ENCODE measurements at regions not wholly inside any gene's neighbourhood (a gene's known extent, or its start where the extent isn't known, plus 50 kb on each side); places are given as distances from the start of the nearest gene placed in this dataset.
"Not testable (repeated sequence)": the region's sequence is repeated elsewhere in the genome, so short reads cannot be mapped to it uniquely, and the experiment has no call there.

- H3K9me3 ChIP-seq: no peaks in the 10 kb centered on the region
- no peak for TF ChIP-seq POLR2A (IDR thresholded peaks at IDR 0.05)
- no peak for TF ChIP-seq CTCF (IDR thresholded peaks at IDR 0.05)
- WGBS, 2 donors: 60 to 71% methylated on average over 5 of the region's 5 CpGs
- H3K36me3 ChIP-seq: no peaks in the 10 kb centered on the region
- H3K27ac ChIP-seq: no peak overlapping the region
- H3K27me3 ChIP-seq: no peaks in the 10 kb centered on the region
- H3K4me1 ChIP-seq: no peaks in the 10 kb centered on the region
- no peak overlapping the region for H3K4me3 ChIP-seq
- DNase-seq: no peak
- intact Hi-C loops (cut with DNase I): no loop called here
Measured at GRCh38 chr3:82157952-82158351, 396.5 kb upstream of the GBE1 start.

DNA sequence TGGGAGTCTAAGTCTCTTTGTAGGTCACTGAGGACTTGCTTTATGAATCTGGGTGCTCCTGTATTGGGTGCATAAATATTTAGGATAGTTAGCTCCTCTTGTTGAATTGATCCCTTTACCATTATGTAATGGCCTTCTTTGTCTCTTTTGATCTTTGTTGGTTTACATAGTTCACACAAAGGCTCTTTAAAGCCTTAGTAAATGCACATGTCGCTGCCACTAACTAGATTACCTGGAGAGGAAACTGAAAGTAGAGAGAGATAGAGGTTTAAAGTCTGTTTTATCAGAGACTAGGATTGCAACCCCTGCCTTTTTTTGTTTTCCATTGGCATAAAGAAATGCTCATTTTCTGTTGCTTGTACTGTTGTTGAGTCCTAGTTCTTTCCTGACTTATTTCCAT, 392.4 kb upstream of the GBE1 start:
- WGBS, 2 donors: 23 to 40% methylated on average over 1 of the region's 1 CpG
- H3K4me1 ChIP-seq; intact Hi-C loops (cut with DNase I); H3K36me3 ChIP-seq; H3K4me3 ChIP-seq; H3K27me3 ChIP-seq; DNase-seq; H3K9me3 ChIP-seq; H3K27ac ChIP-seq: not testable (repeated sequence)

- Histone ChIP-seq H3K4me1 (peaks cover 0 to 14% (median 7%) of the 10 kb centered on the region in 3 donors), H3K27me3 (no peaks in the 10 kb centered on the region), H3K27ac (no peak overlapping the region), H3K36me3 (no peaks in the 10 kb centered on the region), H3K4me3 (no peak overlapping the region), H3K9me3 (no peaks in the 10 kb centered on the region)
- DNase-seq: no peak
- WGBS, 2 donors: 78 to 79% methylated on average over 2 of the region's 2 CpGs
- TF ChIP-seq POLR2A (IDR thresholded peaks at IDR 0.05) (no peak), CTCF (IDR thresholded peaks at IDR 0.05) (no peak)
- intact Hi-C loops (cut with DNase I): no loop called here
Measured at GRCh38 chr3:82145742-82146141, 384.3 kb upstream of the GBE1 start.

DNA sequence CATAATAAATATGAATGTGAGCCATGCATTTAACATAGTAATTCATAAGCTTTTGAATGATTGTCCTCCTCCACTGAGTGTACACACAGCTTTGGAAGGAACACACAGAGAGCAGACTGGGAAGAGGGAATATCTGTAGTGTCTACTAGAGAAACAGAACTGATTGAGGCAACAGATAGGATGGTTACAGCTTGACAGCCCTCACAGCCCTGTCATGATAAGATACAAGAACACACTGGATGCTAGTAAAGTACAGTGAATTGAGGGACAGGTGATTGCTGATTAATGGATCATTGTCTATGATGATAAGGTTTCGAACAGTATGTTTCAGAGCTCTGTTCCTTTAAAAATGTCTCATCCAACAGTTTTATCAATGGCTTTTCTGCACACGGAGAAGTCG, 383.4 kb upstream of the GBE1 start:
- no peak for DNase-seq
- Histone ChIP-seq H3K4me3 (no peak overlapping the region), H3K27ac (no peak overlapping the region), H3K9me3 (no peaks in the 10 kb centered on the region), H3K36me3 (no peaks in the 10 kb centered on the region), H3K27me3 (no peaks in the 10 kb centered on the region), H3K4me1 (peaks cover 0 to 14% (median 7%) of the 10 kb centered on the region in 3 donors)
- TF ChIP-seq CTCF (IDR thresholded peaks at IDR 0.05) (no peak), POLR2A (IDR thresholded peaks at IDR 0.05) (no peak)
- intact Hi-C loops (cut with DNase I): no loop called here
- 81 to 91% methylated on average over 3 of the region's 3 CpGs for WGBS, 2 donors

- H3K27me3 ChIP-seq: no peaks in the 10 kb centered on the region
- DNase-seq: no peak
- WGBS, 2 donors: 40 to 47% methylated on average over 3 of the region's 3 CpGs
Measured at GRCh38 chr3:82143661-82144412, 382.4 kb upstream of the GBE1 start.

More at GRCh38 chr3:82143661-82144412, 382.4 kb upstream of the GBE1 start:
- H3K4me3 ChIP-seq: no peak overlapping the region
- peak overlapping the region in 3 of 4 donors; percentile 51 to 79 (median 62) for H3K27ac ChIP-seq
- peaks cover 0 to 14% (median 7%) of the 10 kb centered on the region in 3 donors for H3K4me1 ChIP-seq
- intact Hi-C loops (cut with DNase I): no loop called here
- no peaks in the 10 kb centered on the region for H3K36me3 ChIP-seq
- TF ChIP-seq CTCF (IDR thresholded peaks at IDR 0.05) (no peak), POLR2A (IDR thresholded peaks at IDR 0.05) (no peak)
- H3K9me3 ChIP-seq: no peaks in the 10 kb centered on the region
